CD14-positive monocyte (primary cell): ENCODE measurements at regions not wholly inside any gene's neighbourhood (a gene's known extent, or its start where the extent isn't known, plus 50 kb on each side); places are given as distances from the start of the nearest gene placed in this dataset.

Experiments
- DNase-seq, 3 donors: peaks; one replicate each; pipeline ENCODE4 v3.0.0-alpha.2; 2011 to 2022
- H2AFZ ChIP-seq: 2 replicates; pipeline ENCODE4 v1.6.0; 2012; ENCODE audit warnings: mild to moderate bottlenecking, low read depth, low read length, inconsistent platforms; ENCODE audit not compliant: insufficient read depth, poor library complexity, severe bottlenecking
- H3K27ac ChIP-seq, 2 donors: 1 replicate in 1 of 2; 2 replicates in 1 of 2; pipeline ENCODE4 v1.5.1; 2012 to 2013; ENCODE audit warnings: low read length in 2 of 2, control low read depth in 1 of 2, inconsistent platforms in 1 of 2, low read depth in 1 of 2, mild to moderate bottlenecking in 1 of 2
- H3K27me3 ChIP-seq, 2 donors: one replicate each; pipeline versions ENCODE4 v1.6.0 to v1.6.1; 2011 to 2013; ENCODE audit warnings: low read length in 2 of 2; ENCODE audit not compliant: control insufficient read depth in 2 of 2, insufficient read depth in 2 of 2
- H3K36me3 ChIP-seq, 2 donors: replicated peaks in 1 of 2; 1 replicate in 1 of 2; 2 replicates in 1 of 2; pipeline versions ENCODE4 v1.5.1 to v1.6.1; 2012 to 2013; ENCODE audit warnings: low read length in 2 of 2, control low read depth in 1 of 2, inconsistent platforms in 1 of 2, mild to moderate bottlenecking in 1 of 2; ENCODE audit not compliant: insufficient read depth in 2 of 2, control insufficient read depth in 1 of 2
- H3K4me1 ChIP-seq, 2 donors: 1 replicate in 1 of 2; 2 replicates in 1 of 2; pipeline versions ENCODE4 v1.5.1 to v1.6.1; 2012 to 2013; ENCODE audit warnings: low read length in 2 of 2, control low read depth in 1 of 2, inconsistent platforms in 1 of 2, mild to moderate bottlenecking in 1 of 2, moderate library complexity in 1 of 2; ENCODE audit not compliant: insufficient read depth in 2 of 2, control insufficient read depth in 1 of 2
- H3K4me2 ChIP-seq: replicated peaks from 2 replicates; pipeline ENCODE3; 2012; ENCODE audit warnings: low read length, moderate library complexity, mild to moderate bottlenecking; ENCODE audit not compliant: poor library complexity, severe bottlenecking; ENCODE audit errors: extremely low read depth
- H3K4me3 ChIP-seq, 3 experiments: fragments of 200-600 bp in 1 of 3; sonication (generic) in 1 of 3; replicated peaks in 1 of 3; 1 replicate in 2 of 3; 2 replicates in 1 of 3; pipeline ENCODE4 v1.5.1; 2011 to 2013; ENCODE audit warnings: low read length in 3 of 3, mild to moderate bottlenecking in 3 of 3, control low read depth in 2 of 3, low read depth in 2 of 3, inconsistent platforms in 1 of 3, moderate library complexity in 1 of 3
- H3K79me2 ChIP-seq: 2 replicates; pipeline ENCODE4 v1.6.0; 2012; ENCODE audit warnings: mild to moderate bottlenecking, control low read depth, inconsistent platforms, low read length, moderate library complexity; ENCODE audit not compliant: insufficient read depth
- H3K9ac ChIP-seq: 2 replicates; pipeline ENCODE4 v1.6.0; 2017; ENCODE audit warnings: low read length, mild to moderate bottlenecking; ENCODE audit not compliant: insufficient read depth, poor library complexity, severe bottlenecking
- H3K9me3 ChIP-seq, 2 donors: replicated peaks in 1 of 2; 1 replicate in 1 of 2; 2 replicates in 1 of 2; pipeline versions ENCODE4 v1.5.1 to v1.6.1; 2012 to 2013; ENCODE audit warnings: low read length in 2 of 2, control low read depth in 1 of 2; ENCODE audit not compliant: control insufficient read depth in 1 of 2, insufficient read depth in 1 of 2
- H4K20me1 ChIP-seq: 2 replicates; pipeline ENCODE4 v1.6.0; 2012; ENCODE audit warnings: mild to moderate bottlenecking, low read length, control low read depth, moderate library complexity; ENCODE audit not compliant: insufficient read depth
- H3K27ac Mint-ChIP-seq, 7 donors: one replicate each; pipeline ENCODE4 v1.8.0; 2020; ENCODE audit warnings: mild to moderate bottlenecking in 7 of 7, mixed read lengths in 7 of 7, moderate library complexity in 6 of 7, inconsistent platforms in 2 of 7
- H3K27me3 Mint-ChIP-seq, 3 donors: one replicate each; pipeline ENCODE4 v1.8.0; 2021 to 2022; ENCODE audit warnings: low read depth in 3 of 3, mild to moderate bottlenecking in 3 of 3, mixed read lengths in 3 of 3, moderate library complexity in 3 of 3, inconsistent platforms in 1 of 3
- H3K36me3 Mint-ChIP-seq, 2 donors: one replicate each; pipeline ENCODE4 v1.8.0; 2020; ENCODE audit warnings: mixed read lengths in 2 of 2, inconsistent platforms in 1 of 2, mild to moderate bottlenecking in 1 of 2
- H3K4me1 Mint-ChIP-seq: one replicate; pipeline ENCODE4 v1.8.0; 2020; ENCODE audit warnings: mild to moderate bottlenecking, mixed read lengths
- H3K4me3 Mint-ChIP-seq, 2 donors: one replicate each; pipeline ENCODE4 v1.8.0; 2020; ENCODE audit warnings: mild to moderate bottlenecking in 2 of 2, mixed read lengths in 2 of 2, moderate library complexity in 1 of 2
- H3K9me3 Mint-ChIP-seq, 7 donors: one replicate each; pipeline ENCODE4 v1.8.0; 2020 to 2022; ENCODE audit warnings: mixed read lengths in 7 of 7, mild to moderate bottlenecking in 6 of 7, moderate library complexity in 6 of 7, inconsistent platforms in 2 of 7
- CTCF ChIP-seq: fragments of 200-600 bp; IDR thresholded peaks from one replicate; pipeline ENCODE4 v1.8.0; 2022; ENCODE audit warnings: antibody characterized with exemption, mild to moderate bottlenecking
- WGBS: methylation state at CpG from one replicate; pipeline ENCODE4 v1.1.5; 2013; ENCODE audit warnings: missing lambda C conversion rate; ENCODE audit not compliant: insufficient coverage; 5-methylcytosine and 5-hydroxymethylcytosine counted together
- intact Hi-C, 2 donors: fragments of 100-400 bp; cut with micrococcal nuclease; formaldehyde crosslinking; loops; one replicate each; pipeline versions ENCODE4 v1.15.0 to v1.15.1; 2023

GRCh38 chr4:155559915-155560314 lies 106.7 kb upstream of the GUCY1A1 start:
- Histone ChIP-seq H3K36me3 (no peaks in the 10 kb centered on the region), H3K27ac (no peak overlapping the region), H3K4me1 (no peaks in the 10 kb centered on the region), H3K9ac (no peak overlapping the region), H3K27me3 (no peaks in the 10 kb centered on the region), H3K79me2 (no peaks in the 10 kb centered on the region), H4K20me1 (no peaks in the 10 kb centered on the region), H3K9me3 (no peaks in the 10 kb centered on the region), H2AFZ (no peak overlapping the region), H3K4me3 (no peak overlapping the region), H3K4me2 (no peak overlapping the region)
- no peak for TF ChIP-seq CTCF
- Mint-ChIP-seq H3K4me1 (no peaks in the 10 kb centered on the region), H3K27me3 (no peaks in the 10 kb centered on the region), H3K4me3 (no peak overlapping the region), H3K36me3 (no peaks in the 10 kb centered on the region), H3K27ac (no peak overlapping the region), H3K9me3 (peaks cover 0 to 6% (median 4%) of the 10 kb centered on the region in 7 donors)
- intact Hi-C loops, result no loop called here
- DNase-seq, result no peak

- H3K36me3 ChIP-seq, result no peaks in the 10 kb centered on the region
- H3K36me3 Mint-ChIP-seq, result no peaks in the 10 kb centered on the region
- H3K9me3 Mint-ChIP-seq, result peaks cover 0 to 23% (median 16%) of the 10 kb centered on the region in 7 donors
- TF ChIP-seq CTCF, result no peak
- H3K4me1 ChIP-seq, result no peaks in the 10 kb centered on the region
- no peak overlapping the region for H3K27ac Mint-ChIP-seq
- WGBS, result 83% methylated on average over 2 of the region's 3 CpGs
- peaks cover 0 to 8% of the 10 kb centered on the region in 2 donors for H3K9me3 ChIP-seq
- H3K27me3 Mint-ChIP-seq, result peaks cover 0 to 3% (median 0%) of the 10 kb centered on the region in 3 donors
- H3K4me1 Mint-ChIP-seq, result no peaks in the 10 kb centered on the region
- H3K27ac ChIP-seq, result no peak overlapping the region
- no peaks in the 10 kb centered on the region for H3K79me2 ChIP-seq
- H4K20me1 ChIP-seq, result no peaks in the 10 kb centered on the region
- no peak overlapping the region for H3K4me3 ChIP-seq
- intact Hi-C loops, result no loop called here
- DNase-seq, result no peak
- no peak overlapping the region for H2AFZ ChIP-seq
- no peak overlapping the region for H3K4me2 ChIP-seq
- no peak overlapping the region for H3K9ac ChIP-seq
- H3K4me3 Mint-ChIP-seq, result no peak overlapping the region
- H3K27me3 ChIP-seq, result no peaks in the 10 kb centered on the region
Observed at GRCh38 chr4:155552180-155552579, 114.5 kb upstream of the GUCY1A1 start.
